ENCODE measurements at regions not wholly inside any gene's neighbourhood (a gene's known extent, or its start where the extent isn't known, plus 50 kb on each side); places are given as distances from the start of the nearest gene placed in this dataset.
A peak's percentile ranks its signal among the peaks of the same experiment; 100 is the strongest.

- H3K4me3 ChIP-seq (ENCODE audit: low read depth, low read length) = no peak overlapping the region
- TF ChIP-seq CTCF (IDR thresholded peaks at IDR 0.05; ENCODE audit: insufficient read depth, low read depth, low read length) = no peak
- DNase-seq (ENCODE audit: low read depth) = peak; percentile 15
Measured at GRCh38 chr6:104630955-104631354, 228.8 kb downstream of the HACE1 start.

GRCh38 chr6:104630522-104630921 is 229.2 kb downstream of the HACE1 start:
- no peak for TF ChIP-seq CTCF (IDR thresholded peaks at IDR 0.05; ENCODE audit: insufficient read depth, low read depth, low read length)
- no peak for DNase-seq (ENCODE audit: low read depth)
- no peak overlapping the region for H3K4me3 ChIP-seq (ENCODE audit: low read depth, low read length)

GRCh38 chr6:104629826-104630225 is 229.9 kb downstream of the HACE1 start:
- no peak overlapping the region for H3K4me3 ChIP-seq (ENCODE audit: low read depth, low read length)
- peak; percentile 61 for DNase-seq (ENCODE audit: low read depth)
- no peak for TF ChIP-seq CTCF (IDR thresholded peaks at IDR 0.05; ENCODE audit: insufficient read depth, low read depth, low read length)

- no peak overlapping the region for H3K4me3 ChIP-seq (ENCODE audit: low read depth, low read length)
- peak; percentile 84 for DNase-seq (ENCODE audit: low read depth)
- TF ChIP-seq CTCF (IDR thresholded peaks at IDR 0.05; ENCODE audit: insufficient read depth, low read depth, low read length) = no peak
Measured at GRCh38 chr6:104625536-104625935, 234.2 kb downstream of the HACE1 start.

GRCh38 chr6:104623052-104623690 is 236.5 kb downstream of the HACE1 start:
- TF ChIP-seq CTCF (IDR thresholded peaks at IDR 0.05; ENCODE audit: insufficient read depth, low read depth, low read length) = peak; percentile 41
- peak; percentile 68 for DNase-seq (ENCODE audit: low read depth)
- no peak overlapping the region for H3K4me3 ChIP-seq (ENCODE audit: low read depth, low read length)

- DNase-seq (ENCODE audit: low read depth) = no peak
- no peak overlapping the region for H3K4me3 ChIP-seq (ENCODE audit: low read depth, low read length)
- TF ChIP-seq CTCF (IDR thresholded peaks at IDR 0.05; ENCODE audit: insufficient read depth, low read depth, low read length) = no peak
Measured at GRCh38 chr6:104621396-104621795, 238.3 kb downstream of the HACE1 start.

GRCh38 chr6:104617591-104617990 is 242.1 kb downstream of the HACE1 start:
- H3K4me3 ChIP-seq (ENCODE audit: low read depth, low read length) = no peak overlapping the region
- TF ChIP-seq CTCF (IDR thresholded peaks at IDR 0.05; ENCODE audit: insufficient read depth, low read depth, low read length) = no peak
- DNase-seq (ENCODE audit: low read depth) = no peak

All from fibroblast of villous mesenchyme (primary cell).